Loucy (cell line): ENCODE measurements at regions not wholly inside any gene's neighbourhood (a gene's known extent, or its start where the extent isn't known, plus 50 kb on each side); places are given as distances from the start of the nearest gene placed in this dataset.

ENCODE experiments used
- EZH2phosphoT487 ChIP-seq: fragments of 200-600 bp; IDR thresholded peaks from 2 replicates; pipeline ENCODE4 v1.6.1; 2018; ENCODE audit warnings: antibody characterized with exemption, mild to moderate bottlenecking, moderate library complexity, borderline replicate concordance
- TF ChIP-seq, protein P1 (sequence below): fragments of 200-600 bp; sonication (generic); conservative IDR thresholded peaks from 2 replicates; pipeline ENCODE4 v1.5.1; 2014; ENCODE audit warnings: mild to moderate bottlenecking, antibody characterized with exemption, low read length

DNA sequence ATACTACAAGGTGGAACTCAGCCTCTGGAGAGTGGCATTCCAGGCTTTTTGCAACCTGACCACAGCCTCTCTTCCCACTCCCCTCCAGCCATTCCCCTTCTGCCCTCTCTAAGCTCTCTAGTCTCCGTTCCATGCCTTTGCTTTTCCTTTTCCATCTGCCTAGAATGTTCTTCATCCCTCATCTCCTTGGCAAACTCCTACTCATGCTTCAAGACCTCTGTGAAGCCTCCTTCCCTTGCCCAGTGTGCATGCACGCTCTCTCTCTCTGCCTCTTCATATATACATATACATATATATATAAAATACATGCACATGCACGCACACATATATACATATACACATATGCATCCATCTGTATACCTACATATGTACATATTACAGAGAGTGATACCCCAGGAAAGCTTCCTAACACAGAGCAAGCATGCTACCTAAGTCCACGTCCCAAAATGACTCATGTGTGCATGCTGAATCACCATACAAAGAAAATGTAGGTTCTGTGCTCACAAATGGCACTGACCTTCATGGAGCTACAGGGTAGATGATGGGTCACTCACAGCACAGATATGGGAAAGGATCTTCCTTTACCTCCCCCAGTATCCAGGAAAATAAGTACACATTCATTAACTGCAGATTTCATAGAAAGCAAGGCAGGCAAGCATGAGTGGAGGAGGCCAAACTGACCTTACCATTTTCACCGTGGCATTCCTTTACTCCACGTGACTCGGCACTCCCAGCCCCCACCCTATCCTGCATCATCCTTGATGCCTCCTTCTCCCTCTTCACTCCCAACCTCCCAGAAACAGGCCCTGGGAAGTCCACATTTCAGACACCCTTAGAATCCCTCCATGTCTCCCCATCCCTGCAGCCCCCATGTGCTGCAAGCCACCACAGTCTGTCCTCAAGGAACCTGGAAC lies 238.4 kb upstream of the ZMIZ1 start:
- TF ChIP-seq, protein P1, sequence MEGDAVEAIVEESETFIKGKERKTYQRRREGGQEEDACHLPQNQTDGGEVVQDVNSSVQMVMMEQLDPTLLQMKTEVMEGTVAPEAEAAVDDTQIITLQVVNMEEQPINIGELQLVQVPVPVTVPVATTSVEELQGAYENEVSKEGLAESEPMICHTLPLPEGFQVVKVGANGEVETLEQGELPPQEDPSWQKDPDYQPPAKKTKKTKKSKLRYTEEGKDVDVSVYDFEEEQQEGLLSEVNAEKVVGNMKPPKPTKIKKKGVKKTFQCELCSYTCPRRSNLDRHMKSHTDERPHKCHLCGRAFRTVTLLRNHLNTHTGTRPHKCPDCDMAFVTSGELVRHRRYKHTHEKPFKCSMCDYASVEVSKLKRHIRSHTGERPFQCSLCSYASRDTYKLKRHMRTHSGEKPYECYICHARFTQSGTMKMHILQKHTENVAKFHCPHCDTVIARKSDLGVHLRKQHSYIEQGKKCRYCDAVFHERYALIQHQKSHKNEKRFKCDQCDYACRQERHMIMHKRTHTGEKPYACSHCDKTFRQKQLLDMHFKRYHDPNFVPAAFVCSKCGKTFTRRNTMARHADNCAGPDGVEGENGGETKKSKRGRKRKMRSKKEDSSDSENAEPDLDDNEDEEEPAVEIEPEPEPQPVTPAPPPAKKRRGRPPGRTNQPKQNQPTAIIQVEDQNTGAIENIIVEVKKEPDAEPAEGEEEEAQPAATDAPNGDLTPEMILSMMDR: no peak
- TF ChIP-seq EZH2phosphoT487: no peak
